GM03348 (cell line): ENCODE measurements at regions not wholly inside any gene's neighbourhood (a gene's known extent, or its start where the extent isn't known, plus 50 kb on each side); places are given as distances from the start of the nearest gene placed in this dataset.
"Not testable (repeated sequence)": the region's sequence is repeated elsewhere in the genome, so short reads cannot be mapped to it uniquely, and the experiment has no call there.

Experiments
- DNase-seq: peaks from one replicate; pipeline ENCODE4 v3.0.0; 2012; ENCODE audit warnings: low spot score

- no peak for DNase-seq
Observed at GRCh38 chr6:28802417-28803336, 121.1 kb downstream of the TRIM27 start.

- no peak for DNase-seq
Observed at GRCh38 chr6:28803337-28803709, 120.5 kb downstream of the TRIM27 start.

GRCh38 chr6:28807682-28808280, 116.0 kb downstream of the TRIM27 start:
- peak; percentile 33 for DNase-seq

GRCh38 chr6:28808383-28808782, 115.4 kb downstream of the TRIM27 start:
- no peak for DNase-seq

GRCh38 chr6:28809947-28810658, 113.7 kb downstream of the TRIM27 start:
- no peak for DNase-seq

GRCh38 chr6:28810659-28811053, 113.1 kb downstream of the TRIM27 start:
- DNase-seq: no peak

- DNase-seq: no peak
Observed at GRCh38 chr6:28811873-28812272, 111.9 kb downstream of the TRIM27 start.

- DNase-seq: no peak
Observed at GRCh38 chr6:28812778-28813569, 110.8 kb downstream of the TRIM27 start.

- DNase-seq: no peak
Observed at GRCh38 chr6:28814032-28814976, 109.5 kb downstream of the TRIM27 start.

- DNase-seq: no peak
Observed at GRCh38 chr6:28816339-28816908, 107.4 kb downstream of the TRIM27 start.

GRCh38 chr6:28816909-28817807, 106.6 kb downstream of the TRIM27 start:
- peak; percentile 38 for DNase-seq

- no peak for DNase-seq
Observed at GRCh38 chr6:28817808-28818145, 106.0 kb downstream of the TRIM27 start.

- no peak for DNase-seq
Observed at GRCh38 chr6:28824793-28825731, 98.7 kb downstream of the TRIM27 start.

GRCh38 chr6:28825732-28826293, 98.0 kb downstream of the TRIM27 start:
- DNase-seq: no peak

GRCh38 chr6:28831683-28832082, 92.1 kb downstream of the TRIM27 start:
- DNase-seq: not testable (repeated sequence)

GRCh38 chr6:28836703-28837102, 87.1 kb downstream of the TRIM27 start:
- not testable (repeated sequence) for DNase-seq

GRCh38 chr6:28838289-28838633, 85.5 kb downstream of the TRIM27 start:
- DNase-seq: peak; percentile 56
